OCI-LY3 (cell line): ENCODE measurements at regions not wholly inside any gene's neighbourhood (a gene's known extent, or its start where the extent isn't known, plus 50 kb on each side); places are given as distances from the start of the nearest gene placed in this dataset.

Experiments
- EZH2phosphoT487 ChIP-seq: fragments of 200-600 bp; shearing (Covaris generic); IDR thresholded peaks from 2 replicates; pipeline ENCODE4 v1.6.1; 2018; ENCODE audit warnings: antibody characterized with exemption, mixed run types, low read depth
- TF ChIP-seq, protein P1 (sequence below): fragments of 200-600, 300-600 bp; sonication (generic); IDR thresholded peaks from 2 replicates; pipeline ENCODE4 v1.5.1; 2014; ENCODE audit warnings: antibody characterized with exemption, low read length, low read depth

DNA sequence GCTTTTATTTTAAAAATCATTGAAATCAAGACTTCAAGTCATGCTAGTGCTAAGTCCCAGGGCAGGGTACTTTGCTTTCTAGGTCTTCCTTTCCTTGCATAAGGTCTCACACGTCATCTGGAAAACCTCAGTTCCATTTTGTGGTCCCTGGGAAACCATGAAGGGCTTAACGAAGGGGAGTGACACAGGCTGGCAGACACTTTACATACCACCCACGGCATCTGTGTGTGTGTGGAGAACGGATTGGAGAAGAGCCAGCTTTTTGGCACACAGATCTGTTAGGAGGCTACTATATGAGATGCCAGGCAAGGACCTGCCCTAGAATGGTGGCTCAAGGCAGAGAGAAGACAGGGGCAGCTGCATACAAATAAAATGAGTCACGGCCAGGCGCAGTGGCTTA, 107.5 kb upstream of the NSMCE3 start:
- TF ChIP-seq, protein P1, sequence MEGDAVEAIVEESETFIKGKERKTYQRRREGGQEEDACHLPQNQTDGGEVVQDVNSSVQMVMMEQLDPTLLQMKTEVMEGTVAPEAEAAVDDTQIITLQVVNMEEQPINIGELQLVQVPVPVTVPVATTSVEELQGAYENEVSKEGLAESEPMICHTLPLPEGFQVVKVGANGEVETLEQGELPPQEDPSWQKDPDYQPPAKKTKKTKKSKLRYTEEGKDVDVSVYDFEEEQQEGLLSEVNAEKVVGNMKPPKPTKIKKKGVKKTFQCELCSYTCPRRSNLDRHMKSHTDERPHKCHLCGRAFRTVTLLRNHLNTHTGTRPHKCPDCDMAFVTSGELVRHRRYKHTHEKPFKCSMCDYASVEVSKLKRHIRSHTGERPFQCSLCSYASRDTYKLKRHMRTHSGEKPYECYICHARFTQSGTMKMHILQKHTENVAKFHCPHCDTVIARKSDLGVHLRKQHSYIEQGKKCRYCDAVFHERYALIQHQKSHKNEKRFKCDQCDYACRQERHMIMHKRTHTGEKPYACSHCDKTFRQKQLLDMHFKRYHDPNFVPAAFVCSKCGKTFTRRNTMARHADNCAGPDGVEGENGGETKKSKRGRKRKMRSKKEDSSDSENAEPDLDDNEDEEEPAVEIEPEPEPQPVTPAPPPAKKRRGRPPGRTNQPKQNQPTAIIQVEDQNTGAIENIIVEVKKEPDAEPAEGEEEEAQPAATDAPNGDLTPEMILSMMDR, result no peak
- no peak for TF ChIP-seq EZH2phosphoT487
